HepG2 (cell line): ENCODE measurements at regions not wholly inside any gene's neighbourhood (a gene's known extent, or its start where the extent isn't known, plus 50 kb on each side); places are given as distances from the start of the nearest gene placed in this dataset.

ENCODE experiments used
- ATAC-seq: fragments of 200-7000 bp; cut with Tn5 transposase; 3 replicates; pipeline ENCODE4 v1.9.1; 2020; ENCODE audit warnings: mild to moderate bottlenecking, moderate library complexity
- BruUV-seq: library from RNA; stranded (reverse); fragments of 400-500 nt; replicated peaks from 2 replicates; lab custom pipeline; 2021; lab: Mats Ljungman, UMichigan
- CTCF ChIA-PET: fragments of 300-600 bp; formaldehyde crosslinking; extraction: SDS; loops from one replicate; lab custom pipeline; 2021; ENCODE audit warnings: low total read pairs, inconsistent platforms, low intra/inter-chr PET ratio; lab: Yijun Ruan, JAX
- POLR2A ChIA-PET: fragments of 350-600 bp; sonication (Branson Sonifier 250); formaldehyde crosslinking; loops from one replicate; lab custom pipeline; 2020; ENCODE audit warnings: antibody characterized with exemption, inconsistent platforms; lab: Yijun Ruan, JAX
- DNase-seq: peaks from one replicate; pipeline ENCODE4 v3.0.0-alpha.2; 2015; ENCODE audit warnings: low spot score
- FAIRE-seq: peaks from 3 replicates; lab custom pipeline; 2011; peaks lifted over from hg19 to GRCh38; lab: Jason Lieb, UNC
- H2AFZ ChIP-seq: one replicate; pipeline ENCODE4 v1.6.1; 2011; ENCODE audit warnings: low read length, inconsistent platforms
- H3K27ac ChIP-seq: fragments of 300-600 bp; 3 replicates; pipeline ENCODE4 v1.8.0; 2011; ENCODE audit warnings: mixed run types, mild to moderate bottlenecking, mixed read lengths, low read length, inconsistent platforms; ENCODE audit not compliant: insufficient read depth; ENCODE audit errors: extremely low read length
- H3K27me3 ChIP-seq, 2 experiments: fragments of 200-600 bp in 1 of 2; 2 replicates in 1 of 2; 3 replicates in 1 of 2; pipeline versions ENCODE4 v1.6.0 to v1.8.0; 2011; ENCODE audit warnings: low read length in 2 of 2, mild to moderate bottlenecking in 2 of 2, moderate library complexity in 2 of 2, inconsistent platforms in 1 of 2; ENCODE audit not compliant: insufficient read depth in 2 of 2, control insufficient read depth in 1 of 2
- H3K36me3 ChIP-seq, 2 experiments: fragments of 200-600 bp in 1 of 2; replicated peaks in 1 of 2; 2 replicates in 1 of 2; 3 replicates in 1 of 2; pipeline versions ENCODE4 v1.5.1 to v1.8.0; 2011; ENCODE audit warnings: low read length in 2 of 2, inconsistent platforms in 1 of 2; ENCODE audit not compliant: insufficient read depth in 2 of 2, control insufficient read depth in 1 of 2
- H3K4me1 ChIP-seq: 2 replicates; pipeline ENCODE4 v1.5.1; 2012; ENCODE audit warnings: low read length, inconsistent platforms; ENCODE audit not compliant: insufficient read depth
- H3K4me2 ChIP-seq: 2 replicates; pipeline ENCODE4 v1.6.0; 2011; ENCODE audit warnings: low read depth, low read length, inconsistent platforms
- H3K4me3 ChIP-seq, 3 experiments: fragments of 200-600 bp in 1 of 3; sonication (generic), shearing (Covaris generic) in 1 of 3; replicated peaks in 1 of 3; 2 replicates each; pipeline ENCODE4 v1.5.1; 2011 to 2016; ENCODE audit warnings: low read length in 3 of 3, inconsistent platforms in 2 of 3, low read depth in 2 of 3, mild to moderate bottlenecking in 2 of 3, control low read depth in 1 of 3, mixed read lengths in 1 of 3; ENCODE audit not compliant: insufficient read depth in 1 of 3
- H3K79me2 ChIP-seq: one replicate; pipeline ENCODE4 v1.6.1; 2011; ENCODE audit warnings: low read length, inconsistent platforms; ENCODE audit not compliant: insufficient read depth
- H3K9ac ChIP-seq: 2 replicates; pipeline ENCODE4 v1.6.0; 2011; ENCODE audit warnings: mild to moderate bottlenecking, low read depth, low read length, inconsistent platforms; ENCODE audit not compliant: insufficient read depth
- H3K9me3 ChIP-seq: 2 replicates; pipeline ENCODE4 v1.5.1; 2012; ENCODE audit warnings: mild to moderate bottlenecking, low read length
- H4K20me1 ChIP-seq: 2 replicates; pipeline ENCODE4 v1.6.0; 2011; ENCODE audit warnings: inconsistent platforms, mild to moderate bottlenecking, low read length, moderate library complexity; ENCODE audit not compliant: insufficient read depth
- CSRNP2 ChIP-seq: sonication (generic); formaldehyde crosslinking; conservative IDR thresholded peaks from 2 replicates; pipeline ENCODE4 v1.8.0; 2022; ENCODE audit warnings: low read depth, missing genetic modification reagents
- NONO ChIP-seq, 2 experiments: fragments of 450-650 bp in 1 of 2; sonication (generic) in 1 of 2; formaldehyde crosslinking in 1 of 2; IDR thresholded peaks in 1 of 2; conservative IDR thresholded peaks in 1 of 2; 2 replicates each; pipeline versions ENCODE4 v1.6.1 to v1.8.0; 2017 to 2022; ENCODE audit warnings: mild to moderate bottlenecking in 1 of 2, missing genetic modification reagents in 1 of 2, moderate library complexity in 1 of 2
- SKIL ChIP-seq: sonication (generic); formaldehyde crosslinking; IDR thresholded peaks from 2 replicates; pipeline ENCODE4 v1.8.0; 2022; ENCODE audit warnings: missing genetic modification reagents, mild to moderate bottlenecking, moderate library complexity, borderline replicate concordance
- SOX5 ChIP-seq: IDR thresholded peaks from 2 replicates; pipeline ENCODE4 v1.6.1; 2016; ENCODE audit warnings: borderline replicate concordance
- ZNF367 ChIP-seq: sonication (generic); formaldehyde crosslinking; IDR thresholded peaks from 2 replicates; pipeline ENCODE4 v1.4.0; 2020; ENCODE audit warnings: missing genetic modification reagents, borderline replicate concordance
- WGBS: methylation state at CpG from one replicate; pipeline ENCODE4 v1.1.6; 2017; ENCODE audit warnings: low lambda C conversion rate; 5-methylcytosine and 5-hydroxymethylcytosine counted together
- in situ Hi-C: cut with HindIII; loops from 2 replicates; pipeline ENCODE4 v1.10.0; 2017; ENCODE audit warnings: low pct_unique_long_range_greater_than_20kb; ENCODE audit not compliant: extremely low pct_ligation_motif_present
- intact Hi-C: fragments of 100-400 bp; cut with micrococcal nuclease; formaldehyde crosslinking; loops from one replicate; pipeline ENCODE4 v1.10.0; 2022; ENCODE audit not compliant: unreplicated experiment
- TF ChIP-seq, protein P1 (sequence below): sonication (generic); formaldehyde crosslinking; IDR thresholded peaks from 2 replicates; pipeline ENCODE4 v1.4.0; 2020; ENCODE audit warnings: missing genetic modification reagents, low read depth, mild to moderate bottlenecking, borderline replicate concordance

DNA sequence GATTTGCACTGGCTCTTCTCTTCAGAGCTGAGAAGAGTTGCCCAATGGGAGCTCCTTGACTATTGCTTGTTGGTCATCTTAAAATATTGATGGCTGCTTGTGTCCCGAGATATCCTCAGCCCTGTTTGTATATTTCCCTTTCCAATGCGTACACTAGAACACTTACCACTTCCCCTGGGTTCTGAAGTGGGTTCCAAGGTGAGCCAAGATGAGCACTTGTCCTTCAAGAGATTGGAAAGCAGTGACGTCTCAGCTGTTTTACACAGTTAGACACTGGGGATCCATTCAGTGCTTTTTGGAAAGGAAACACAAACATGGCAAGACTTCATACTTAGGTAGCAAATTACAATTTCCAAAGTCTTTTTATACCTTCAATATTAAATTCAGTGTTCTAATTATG lies 716.4 kb upstream of the CITED2 start:
- FAIRE-seq (no peak), ATAC-seq (no peak), DNase-seq (no peak)
- no TSS peak for BruUV-seq
- H3K79me2 ChIP-seq = no peaks in the 10 kb centered on the region
- H3K9me3 ChIP-seq = 0 out of 2 replicates have a peak, but pooled peaks cover 8% of the 10 kb centered on the region
- H3K27ac ChIP-seq = no peak overlapping the region
- no peaks in the 10 kb centered on the region for H3K4me1 ChIP-seq
- H3K36me3 ChIP-seq = no peaks in the 10 kb centered on the region
- TF ChIP-seq SKIL (CRISPR knock-in tag) (no peak), ZNF367 (CRISPR knock-in tag) (no peak), SOX5 (no peak), NONO (IDR thresholded peaks at IDR 0.05) (no peak), NONO (CRISPR knock-in tag; conservative IDR thresholded peaks at IDR 0.05) (no peak), CSRNP2 (CRISPR knock-in tag) (no peak)
- TF ChIP-seq, protein P1, sequence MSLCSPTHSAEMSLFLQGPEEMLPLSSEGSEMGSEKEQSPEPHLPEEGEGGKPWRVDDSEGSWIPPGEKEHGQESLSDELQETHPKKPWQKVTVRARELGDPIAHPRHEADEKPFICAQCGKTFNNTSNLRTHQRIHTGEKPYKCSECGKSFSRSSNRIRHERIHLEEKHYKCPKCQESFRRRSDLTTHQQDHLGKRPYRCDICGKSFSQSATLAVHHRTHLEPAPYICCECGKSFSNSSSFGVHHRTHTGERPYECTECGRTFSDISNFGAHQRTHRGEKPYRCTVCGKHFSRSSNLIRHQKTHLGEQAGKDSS (CRISPR knock-in tag) = no peak
- H3K9ac ChIP-seq = no peak overlapping the region
- in situ Hi-C loops = no loop called here
- no peak overlapping the region for H2AFZ ChIP-seq
- H3K4me2 ChIP-seq = no peak overlapping the region
- no peak overlapping the region for H3K4me3 ChIP-seq
- intact Hi-C loops = no loop called here
- ChIA-PET CTCF (no interaction called here), POLR2A (no interaction called here)
- 0% methylated on average over 3 of the region's 3 CpGs for whole genome bisulfite sequencing
- H4K20me1 ChIP-seq = no peaks in the 10 kb centered on the region
- H3K27me3 ChIP-seq = no peaks in the 10 kb centered on the region
